Esophagus squamous epithelium (tissue), 4 donors: ENCODE measurements at regions not wholly inside any gene's neighbourhood (a gene's known extent, or its start where the extent isn't known, plus 50 kb on each side); places are given as distances from the start of the nearest gene placed in this dataset.

ENCODE experiments used
- CTCF ChIP-seq, 6 experiments: fragments of 450-650 bp in 4 of 6; fragments of 200-600 bp in 2 of 6; sonication (generic) in 2 of 6; IDR thresholded peaks; one replicate each; pipeline ENCODE4 v1.5.1; 2016 to 2019; ENCODE audit warnings: antibody characterized with exemption in 6 of 6, mild to moderate bottlenecking in 4 of 6, moderate library complexity in 4 of 6
- POLR2A ChIP-seq, 4 donors: fragments of 450-650 bp; IDR thresholded peaks; one replicate each; pipeline ENCODE4 v1.6.1; 2017; ENCODE audit warnings: antibody characterized with exemption in 4 of 4, mild to moderate bottlenecking in 4 of 4, moderate library complexity in 3 of 4

- TF ChIP-seq CTCF (IDR thresholded peaks at IDR 0.05): no peak
- no peak for TF ChIP-seq POLR2A (IDR thresholded peaks at IDR 0.05)
Measured at GRCh38 chr16:80317116-80317515, 223.7 kb upstream of the DYNLRB2 start.
